HEK293 (cell line): ENCODE measurements at regions not wholly inside any gene's neighbourhood (a gene's known extent, or its start where the extent isn't known, plus 50 kb on each side); places are given as distances from the start of the nearest gene placed in this dataset.

Experiments used
- CTCF ChIA-PET: fragments of 350-600 bp; formaldehyde crosslinking; extraction: SDS; loops from one replicate; lab custom pipeline; 2021; ENCODE audit warnings: antibody characterized with exemption; lab: Yijun Ruan, JAX
- POLR2A ChIA-PET: fragments of 300-600 bp; formaldehyde crosslinking; extraction: SDS; loops from one replicate; lab custom pipeline; 2020; ENCODE audit warnings: antibody characterized with exemption, inconsistent platforms; lab: Yijun Ruan, JAX
- H3K27ac ChIP-seq: fragments of 200-500 bp; sonication (Bioruptor generic); 2 replicates; pipeline ENCODE4 v1.5.1; 2014; ENCODE audit warnings: low read depth, low read length, control low read depth, inconsistent platforms; ENCODE audit errors: extremely low read depth
- H3K36me3 ChIP-seq, 2 experiments: fragments of 200-500 bp in 1 of 2; sonication (Bioruptor generic) in 1 of 2; 1 replicate in 1 of 2; 2 replicates in 1 of 2; pipeline ENCODE4 v1.5.1; 2014 to 2017; ENCODE audit warnings: inconsistent platforms in 2 of 2, low read length in 2 of 2; ENCODE audit not compliant: control insufficient read depth in 2 of 2, insufficient read depth in 1 of 2
- H3K4me1 ChIP-seq: fragments of 200-500 bp; sonication (Bioruptor generic); 2 replicates; pipeline ENCODE4 v1.5.1; 2014; ENCODE audit warnings: mild to moderate bottlenecking, low read length, inconsistent platforms; ENCODE audit not compliant: control insufficient read depth, insufficient read depth
- H3K4me3 ChIP-seq: 2 replicates; pipeline ENCODE4 v1.5.1; 2011; ENCODE audit warnings: low read depth, mild to moderate bottlenecking, control low read depth, low read length, moderate library complexity
- H3K9me3 ChIP-seq: fragments of 200-500 bp; sonication (Bioruptor generic); 2 replicates; pipeline ENCODE4 v1.5.1; 2014; ENCODE audit warnings: low read depth, low read length, inconsistent platforms; ENCODE audit not compliant: control insufficient read depth, insufficient read depth
- FEZF1 ChIP-seq: fragments of 450-650 bp; formaldehyde crosslinking; IDR thresholded peaks from 2 replicates; pipeline ENCODE4 v1.5.1; 2016; ENCODE audit warnings: missing biosample characterization, missing genetic modification characterization
- GLIS1 ChIP-seq: fragments of 450-650 bp; formaldehyde crosslinking; IDR thresholded peaks from 2 replicates; pipeline ENCODE4 v1.5.1; 2016; ENCODE audit warnings: missing biosample characterization, missing genetic modification characterization
- KLF8 ChIP-seq: fragments of 450-650 bp; formaldehyde crosslinking; IDR thresholded peaks from 2 replicates; pipeline ENCODE4 v1.5.1; 2016; ENCODE audit warnings: missing biosample characterization, missing genetic modification characterization
- ZFP3 ChIP-seq: fragments of 450-650 bp; formaldehyde crosslinking; IDR thresholded peaks from 2 replicates; pipeline ENCODE4 v1.5.1; 2016; ENCODE audit warnings: low read depth, missing biosample characterization, missing genetic modification characterization
- ZFP69B ChIP-seq: fragments of 450-650 bp; formaldehyde crosslinking; IDR thresholded peaks from 2 replicates; pipeline ENCODE4 v1.5.1; 2016; ENCODE audit warnings: missing biosample characterization, missing genetic modification characterization
- ZNF114 ChIP-seq: fragments of 450-650 bp; formaldehyde crosslinking; IDR thresholded peaks from 2 replicates; pipeline ENCODE4 v1.5.0; 2017; ENCODE audit warnings: missing biosample characterization, missing genetic modification characterization
- ZNF132 ChIP-seq: fragments of 450-650 bp; formaldehyde crosslinking; IDR thresholded peaks from 2 replicates; pipeline ENCODE4 v1.5.1; 2017; ENCODE audit warnings: missing biosample characterization, missing genetic modification characterization, borderline replicate concordance
- ZNF169 ChIP-seq: fragments of 450-650 bp; formaldehyde crosslinking; IDR thresholded peaks from 2 replicates; pipeline ENCODE4 v1.5.1; 2016; ENCODE audit warnings: missing biosample characterization, missing genetic modification characterization
- ZNF2 ChIP-seq: fragments of 450-650 bp; formaldehyde crosslinking; IDR thresholded peaks from 2 replicates; pipeline ENCODE4 v1.5.1; 2016; ENCODE audit warnings: missing biosample characterization, missing genetic modification characterization
- ZNF202 ChIP-seq: fragments of 450-650 bp; formaldehyde crosslinking; IDR thresholded peaks from 2 replicates; pipeline ENCODE4 v1.5.1; 2016; ENCODE audit warnings: missing biosample characterization, missing genetic modification characterization, borderline replicate concordance
- ZNF335 ChIP-seq: fragments of 450-650 bp; formaldehyde crosslinking; conservative IDR thresholded peaks from 2 replicates; pipeline ENCODE4 v1.5.1; 2016; ENCODE audit warnings: missing biosample characterization, missing genetic modification characterization
- ZNF341 ChIP-seq: fragments of 450-650 bp; formaldehyde crosslinking; IDR thresholded peaks from 2 replicates; pipeline ENCODE4; 2016; ENCODE audit warnings: low read depth, missing biosample characterization, missing genetic modification characterization
- ZNF596 ChIP-seq: fragments of 450-650 bp; IDR thresholded peaks from 2 replicates; pipeline ENCODE4 v1.5.0; 2018; ENCODE audit warnings: missing biosample characterization, mild to moderate bottlenecking, missing genetic modification characterization, moderate library complexity
- ZNF707 ChIP-seq: fragments of 450-650 bp; formaldehyde crosslinking; IDR thresholded peaks from 2 replicates; pipeline ENCODE4 v1.5.1; 2016; ENCODE audit warnings: missing biosample characterization, missing genetic modification characterization
- ZNF76 ChIP-seq: fragments of 450-650 bp; formaldehyde crosslinking; IDR thresholded peaks from 2 replicates; pipeline ENCODE4; 2016; ENCODE audit warnings: low read depth, missing biosample characterization, missing genetic modification characterization, borderline replicate concordance
- TF ChIP-seq, protein P1 (sequence below): fragments of 450-650 bp; formaldehyde crosslinking; IDR thresholded peaks from 2 replicates; pipeline ENCODE4 v1.5.1; 2016; ENCODE audit warnings: missing biosample characterization, missing genetic modification characterization, borderline replicate concordance
- TF ChIP-seq, protein P2 (sequence below): fragments of 450-650 bp; formaldehyde crosslinking; IDR thresholded peaks from 2 replicates; pipeline ENCODE4 v1.5.1; 2016; ENCODE audit warnings: missing biosample characterization, missing genetic modification characterization
- TF ChIP-seq, protein P3 (sequence below): fragments of 450-650 bp; formaldehyde crosslinking; IDR thresholded peaks from 2 replicates; pipeline ENCODE4 v1.5.1; 2017; ENCODE audit warnings: missing biosample characterization, missing genetic modification characterization
- TF ChIP-seq, protein P4 (sequence below): fragments of 450-650 bp; formaldehyde crosslinking; IDR thresholded peaks from 2 replicates; pipeline ENCODE4 v1.5.1; 2016; ENCODE audit warnings: missing biosample characterization, missing genetic modification characterization
- TF ChIP-seq, protein P5 (sequence below): fragments of 450-650 bp; formaldehyde crosslinking; IDR thresholded peaks from 2 replicates; pipeline ENCODE4 v1.5.1; 2017; ENCODE audit warnings: missing biosample characterization, missing genetic modification characterization

DNA sequence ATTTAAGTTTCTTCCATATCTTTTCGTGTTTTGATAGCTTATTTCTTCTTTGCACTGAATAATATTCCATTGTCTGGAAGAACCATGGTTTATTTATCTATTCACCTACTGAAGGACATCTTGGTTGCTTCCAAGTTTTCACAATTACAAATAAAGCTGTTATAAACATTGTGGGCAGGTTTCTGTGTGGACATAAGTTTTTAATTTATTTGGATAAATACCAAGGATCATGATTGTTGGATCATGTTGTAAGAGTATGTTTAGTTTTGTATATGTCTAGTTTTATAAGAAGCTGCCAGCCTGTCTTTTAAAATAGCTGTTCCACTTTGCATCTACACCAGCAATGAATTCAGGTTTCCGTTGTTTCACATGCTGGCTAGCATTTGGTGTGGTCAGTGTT lies 339.4 kb downstream of the CDH11 start:
- no peak overlapping the region for H3K27ac ChIP-seq
- ChIA-PET POLR2A (no interaction called here), CTCF (no interaction called here)
- H3K9me3 ChIP-seq: no peaks in the 10 kb centered on the region
- peaks cover 7% of the 10 kb centered on the region; the same call in 1 of the 2 replicates for H3K4me1 ChIP-seq
- H3K4me3 ChIP-seq: no peak overlapping the region
- TF ChIP-seq FEZF1 (tag by site-specific recombination) (no peak), ZNF76 (no peak), ZNF202 (no peak), ZNF132 (tag by site-specific recombination) (no peak), GLIS1 (tag by site-specific recombination) (no peak), ZNF707 (tag by site-specific recombination) (no peak), ZNF596 (no peak), ZFP69B (tag by site-specific recombination) (no peak)
- TF ChIP-seq, protein P1, sequence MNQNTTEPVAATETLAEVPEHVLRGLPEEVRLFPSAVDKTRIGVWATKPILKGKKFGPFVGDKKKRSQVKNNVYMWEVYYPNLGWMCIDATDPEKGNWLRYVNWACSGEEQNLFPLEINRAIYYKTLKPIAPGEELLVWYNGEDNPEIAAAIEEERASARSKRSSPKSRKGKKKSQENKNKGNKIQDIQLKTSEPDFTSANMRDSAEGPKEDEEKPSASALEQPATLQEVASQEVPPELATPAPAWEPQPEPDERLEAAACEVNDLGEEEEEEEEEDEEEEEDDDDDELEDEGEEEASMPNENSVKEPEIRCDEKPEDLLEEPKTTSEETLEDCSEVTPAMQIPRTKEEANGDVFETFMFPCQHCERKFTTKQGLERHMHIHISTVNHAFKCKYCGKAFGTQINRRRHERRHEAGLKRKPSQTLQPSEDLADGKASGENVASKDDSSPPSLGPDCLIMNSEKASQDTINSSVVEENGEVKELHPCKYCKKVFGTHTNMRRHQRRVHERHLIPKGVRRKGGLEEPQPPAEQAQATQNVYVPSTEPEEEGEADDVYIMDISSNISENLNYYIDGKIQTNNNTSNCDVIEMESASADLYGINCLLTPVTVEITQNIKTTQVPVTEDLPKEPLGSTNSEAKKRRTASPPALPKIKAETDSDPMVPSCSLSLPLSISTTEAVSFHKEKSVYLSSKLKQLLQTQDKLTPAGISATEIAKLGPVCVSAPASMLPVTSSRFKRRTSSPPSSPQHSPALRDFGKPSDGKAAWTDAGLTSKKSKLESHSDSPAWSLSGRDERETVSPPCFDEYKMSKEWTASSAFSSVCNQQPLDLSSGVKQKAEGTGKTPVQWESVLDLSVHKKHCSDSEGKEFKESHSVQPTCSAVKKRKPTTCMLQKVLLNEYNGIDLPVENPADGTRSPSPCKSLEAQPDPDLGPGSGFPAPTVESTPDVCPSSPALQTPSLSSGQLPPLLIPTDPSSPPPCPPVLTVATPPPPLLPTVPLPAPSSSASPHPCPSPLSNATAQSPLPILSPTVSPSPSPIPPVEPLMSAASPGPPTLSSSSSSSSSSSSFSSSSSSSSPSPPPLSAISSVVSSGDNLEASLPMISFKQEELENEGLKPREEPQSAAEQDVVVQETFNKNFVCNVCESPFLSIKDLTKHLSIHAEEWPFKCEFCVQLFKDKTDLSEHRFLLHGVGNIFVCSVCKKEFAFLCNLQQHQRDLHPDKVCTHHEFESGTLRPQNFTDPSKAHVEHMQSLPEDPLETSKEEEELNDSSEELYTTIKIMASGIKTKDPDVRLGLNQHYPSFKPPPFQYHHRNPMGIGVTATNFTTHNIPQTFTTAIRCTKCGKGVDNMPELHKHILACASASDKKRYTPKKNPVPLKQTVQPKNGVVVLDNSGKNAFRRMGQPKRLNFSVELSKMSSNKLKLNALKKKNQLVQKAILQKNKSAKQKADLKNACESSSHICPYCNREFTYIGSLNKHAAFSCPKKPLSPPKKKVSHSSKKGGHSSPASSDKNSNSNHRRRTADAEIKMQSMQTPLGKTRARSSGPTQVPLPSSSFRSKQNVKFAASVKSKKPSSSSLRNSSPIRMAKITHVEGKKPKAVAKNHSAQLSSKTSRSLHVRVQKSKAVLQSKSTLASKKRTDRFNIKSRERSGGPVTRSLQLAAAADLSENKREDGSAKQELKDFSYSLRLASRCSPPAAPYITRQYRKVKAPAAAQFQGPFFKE: no peak
- TF ChIP-seq, protein P2, sequence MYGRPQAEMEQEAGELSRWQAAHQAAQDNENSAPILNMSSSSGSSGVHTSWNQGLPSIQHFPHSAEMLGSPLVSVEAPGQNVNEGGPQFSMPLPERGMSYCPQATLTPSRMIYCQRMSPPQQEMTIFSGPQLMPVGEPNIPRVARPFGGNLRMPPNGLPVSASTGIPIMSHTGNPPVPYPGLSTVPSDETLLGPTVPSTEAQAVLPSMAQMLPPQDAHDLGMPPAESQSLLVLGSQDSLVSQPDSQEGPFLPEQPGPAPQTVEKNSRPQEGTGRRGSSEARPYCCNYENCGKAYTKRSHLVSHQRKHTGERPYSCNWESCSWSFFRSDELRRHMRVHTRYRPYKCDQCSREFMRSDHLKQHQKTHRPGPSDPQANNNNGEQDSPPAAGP (tag by site-specific recombination): no peak
- TF ChIP-seq, protein P3, sequence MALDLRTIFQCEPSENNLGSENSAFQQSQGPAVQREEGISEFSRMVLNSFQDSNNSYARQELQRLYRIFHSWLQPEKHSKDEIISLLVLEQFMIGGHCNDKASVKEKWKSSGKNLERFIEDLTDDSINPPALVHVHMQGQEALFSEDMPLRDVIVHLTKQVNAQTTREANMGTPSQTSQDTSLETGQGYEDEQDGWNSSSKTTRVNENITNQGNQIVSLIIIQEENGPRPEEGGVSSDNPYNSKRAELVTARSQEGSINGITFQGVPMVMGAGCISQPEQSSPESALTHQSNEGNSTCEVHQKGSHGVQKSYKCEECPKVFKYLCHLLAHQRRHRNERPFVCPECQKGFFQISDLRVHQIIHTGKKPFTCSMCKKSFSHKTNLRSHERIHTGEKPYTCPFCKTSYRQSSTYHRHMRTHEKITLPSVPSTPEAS (tag by site-specific recombination): no peak
- H3K36me3 ChIP-seq: no peaks in the 10 kb centered on the region

DNA sequence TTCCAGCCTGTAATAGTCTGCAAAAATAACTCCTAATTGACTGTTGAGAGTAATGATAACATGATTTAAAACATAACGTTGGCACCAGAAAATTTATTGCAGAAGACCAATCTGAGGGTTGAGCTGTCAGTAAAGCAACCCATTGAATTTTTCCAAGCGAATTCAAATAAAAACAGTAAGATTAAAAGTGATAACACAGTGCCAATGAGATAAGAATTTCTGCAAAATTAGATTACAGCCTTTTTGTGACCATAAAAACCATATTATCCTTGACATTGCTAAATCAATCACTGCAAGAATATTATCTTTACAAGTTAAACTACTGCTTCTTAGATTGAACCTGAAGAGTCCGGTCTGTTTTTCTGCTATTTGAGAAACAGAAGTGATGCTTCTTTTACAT lies 341.4 kb downstream of the CDH11 start:
- Histone ChIP-seq H3K9me3 (no peaks in the 10 kb centered on the region), H3K27ac (no peak overlapping the region), H3K4me1 (peaks cover 7% of the 10 kb centered on the region; the same call in 1 of the 2 replicates), H3K36me3 (no peaks in the 10 kb centered on the region), H3K4me3 (no peak overlapping the region)
- TF ChIP-seq, protein P4, sequence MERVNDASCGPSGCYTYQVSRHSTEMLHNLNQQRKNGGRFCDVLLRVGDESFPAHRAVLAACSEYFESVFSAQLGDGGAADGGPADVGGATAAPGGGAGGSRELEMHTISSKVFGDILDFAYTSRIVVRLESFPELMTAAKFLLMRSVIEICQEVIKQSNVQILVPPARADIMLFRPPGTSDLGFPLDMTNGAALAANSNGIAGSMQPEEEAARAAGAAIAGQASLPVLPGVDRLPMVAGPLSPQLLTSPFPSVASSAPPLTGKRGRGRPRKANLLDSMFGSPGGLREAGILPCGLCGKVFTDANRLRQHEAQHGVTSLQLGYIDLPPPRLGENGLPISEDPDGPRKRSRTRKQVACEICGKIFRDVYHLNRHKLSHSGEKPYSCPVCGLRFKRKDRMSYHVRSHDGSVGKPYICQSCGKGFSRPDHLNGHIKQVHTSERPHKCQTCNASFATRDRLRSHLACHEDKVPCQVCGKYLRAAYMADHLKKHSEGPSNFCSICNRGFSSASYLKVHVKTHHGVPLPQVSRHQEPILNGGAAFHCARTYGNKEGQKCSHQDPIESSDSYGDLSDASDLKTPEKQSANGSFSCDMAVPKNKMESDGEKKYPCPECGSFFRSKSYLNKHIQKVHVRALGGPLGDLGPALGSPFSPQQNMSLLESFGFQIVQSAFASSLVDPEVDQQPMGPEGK: no peak
- TF ChIP-seq ZNF335 (tag by site-specific recombination) (no peak), ZNF169 (no peak), ZFP3 (no peak), ZNF2 (tag by site-specific recombination) (no peak), ZNF341 (tag by site-specific recombination) (no peak), KLF8 (tag by site-specific recombination) (no peak), ZNF114 (no peak)
- TF ChIP-seq, protein P5, sequence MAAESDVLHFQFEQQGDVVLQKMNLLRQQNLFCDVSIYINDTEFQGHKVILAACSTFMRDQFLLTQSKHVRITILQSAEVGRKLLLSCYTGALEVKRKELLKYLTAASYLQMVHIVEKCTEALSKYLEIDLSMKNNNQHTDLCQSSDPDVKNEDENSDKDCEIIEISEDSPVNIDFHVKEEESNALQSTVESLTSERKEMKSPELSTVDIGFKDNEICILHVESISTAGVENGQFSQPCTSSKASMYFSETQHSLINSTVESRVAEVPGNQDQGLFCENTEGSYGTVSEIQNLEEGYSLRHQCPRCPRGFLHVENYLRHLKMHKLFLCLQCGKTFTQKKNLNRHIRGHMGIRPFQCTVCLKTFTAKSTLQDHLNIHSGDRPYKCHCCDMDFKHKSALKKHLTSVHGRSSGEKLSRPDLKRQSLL (tag by site-specific recombination): no peak
- POLR2A ChIA-PET: no interaction called here
- CTCF ChIA-PET: no interaction called here
